ENCODE measurements at regions not wholly inside any gene's neighbourhood (a gene's known extent, or its start where the extent isn't known, plus 50 kb on each side); places are given as distances from the start of the nearest gene placed in this dataset.

DNA sequence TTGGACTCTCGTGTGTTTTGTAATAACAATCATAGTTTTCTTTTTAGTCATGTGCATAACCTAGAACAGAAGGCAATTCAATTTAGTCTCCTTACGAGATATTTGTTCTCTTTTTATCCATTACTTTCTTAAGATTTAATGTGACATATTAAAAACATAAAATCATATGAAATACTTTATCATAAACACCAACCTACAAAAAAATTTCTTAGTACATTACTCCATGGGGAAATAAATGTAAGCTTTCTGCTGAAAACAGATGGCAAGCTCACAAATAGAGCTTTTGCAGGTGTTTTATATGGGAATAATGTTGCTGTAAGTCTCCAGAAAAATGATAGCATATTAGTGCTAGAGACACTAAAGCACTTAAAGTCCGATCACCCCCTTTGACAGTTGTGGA lies 1035.2 kb upstream of the ARRDC3 start:
- TF ChIP-seq, protein P1, sequence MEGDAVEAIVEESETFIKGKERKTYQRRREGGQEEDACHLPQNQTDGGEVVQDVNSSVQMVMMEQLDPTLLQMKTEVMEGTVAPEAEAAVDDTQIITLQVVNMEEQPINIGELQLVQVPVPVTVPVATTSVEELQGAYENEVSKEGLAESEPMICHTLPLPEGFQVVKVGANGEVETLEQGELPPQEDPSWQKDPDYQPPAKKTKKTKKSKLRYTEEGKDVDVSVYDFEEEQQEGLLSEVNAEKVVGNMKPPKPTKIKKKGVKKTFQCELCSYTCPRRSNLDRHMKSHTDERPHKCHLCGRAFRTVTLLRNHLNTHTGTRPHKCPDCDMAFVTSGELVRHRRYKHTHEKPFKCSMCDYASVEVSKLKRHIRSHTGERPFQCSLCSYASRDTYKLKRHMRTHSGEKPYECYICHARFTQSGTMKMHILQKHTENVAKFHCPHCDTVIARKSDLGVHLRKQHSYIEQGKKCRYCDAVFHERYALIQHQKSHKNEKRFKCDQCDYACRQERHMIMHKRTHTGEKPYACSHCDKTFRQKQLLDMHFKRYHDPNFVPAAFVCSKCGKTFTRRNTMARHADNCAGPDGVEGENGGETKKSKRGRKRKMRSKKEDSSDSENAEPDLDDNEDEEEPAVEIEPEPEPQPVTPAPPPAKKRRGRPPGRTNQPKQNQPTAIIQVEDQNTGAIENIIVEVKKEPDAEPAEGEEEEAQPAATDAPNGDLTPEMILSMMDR (IDR thresholded peaks at IDR 0.05; ENCODE audit: insufficient read depth, low read depth, low read length) = no peak
- DNase-seq (ENCODE audit: low read depth) = peak; percentile 21
- H3K4me3 ChIP-seq (ENCODE audit: low read depth, low read length) = no peak overlapping the region

DNA sequence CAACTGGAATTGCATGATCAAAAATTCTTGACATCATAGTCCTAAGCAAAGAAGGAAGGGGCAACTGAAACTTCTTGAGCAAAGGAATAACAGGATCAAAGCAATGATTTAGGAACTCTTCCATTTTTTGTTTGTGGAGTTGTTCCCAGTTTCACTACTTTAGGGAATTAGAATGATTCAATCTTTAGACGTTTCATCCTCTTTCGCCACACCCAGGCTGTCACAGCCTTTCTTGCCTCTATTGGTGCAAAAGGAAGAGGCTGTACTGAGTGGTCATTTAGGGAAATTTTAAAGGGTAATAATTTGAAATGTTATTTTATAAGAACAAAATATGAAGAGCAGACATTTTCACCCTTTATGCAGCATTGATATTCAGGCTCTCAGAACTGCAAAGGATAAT lies 1026.0 kb upstream of the ARRDC3 start:
- TF ChIP-seq, protein P1 (IDR thresholded peaks at IDR 0.05; ENCODE audit: insufficient read depth, low read depth, low read length) = no peak
- peak; percentile 13 for DNase-seq (ENCODE audit: low read depth)
- H3K4me3 ChIP-seq (ENCODE audit: low read depth, low read length) = no peak overlapping the region

DNA sequence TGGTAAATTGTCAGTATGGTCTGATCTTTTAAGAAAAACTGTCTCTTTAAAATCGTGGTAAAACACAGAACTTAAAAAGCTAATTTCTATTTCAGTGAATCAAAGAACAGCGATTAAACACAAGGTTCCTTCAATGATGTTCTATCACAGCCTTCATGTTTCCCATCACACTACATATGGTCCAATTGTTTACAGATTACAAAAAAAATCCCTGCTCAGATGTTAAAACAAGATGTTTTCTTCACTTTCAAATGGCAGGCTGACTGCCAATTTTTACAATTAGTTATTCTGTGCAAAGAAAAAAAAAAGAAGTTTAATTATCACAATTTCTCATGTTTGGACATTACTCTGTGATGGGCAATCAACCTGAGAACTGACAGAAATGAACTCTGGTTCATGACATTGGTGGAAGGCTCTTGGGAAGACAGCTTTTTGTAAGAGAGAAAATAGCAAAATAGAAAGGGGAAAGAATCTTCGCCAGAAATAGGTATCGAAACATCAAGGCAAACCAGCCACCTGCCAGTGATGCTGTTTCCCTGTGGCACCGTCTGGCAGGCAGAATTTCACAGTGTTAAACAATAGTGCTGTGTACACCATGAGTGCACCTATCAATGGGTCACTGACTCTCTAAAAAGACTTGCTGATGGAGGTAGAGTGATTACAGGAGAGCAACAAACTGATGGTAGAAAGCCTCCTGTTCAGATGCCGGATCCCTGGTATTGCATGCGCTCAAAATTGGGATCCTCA lies 1020.0 kb upstream of the ARRDC3 start:
- DNase-seq (ENCODE audit: low read depth) = no peak
- TF ChIP-seq, protein P1 (IDR thresholded peaks at IDR 0.05; ENCODE audit: insufficient read depth, low read depth, low read length) = no peak
- H3K4me3 ChIP-seq (ENCODE audit: low read depth, low read length) = no peak overlapping the region

DNA sequence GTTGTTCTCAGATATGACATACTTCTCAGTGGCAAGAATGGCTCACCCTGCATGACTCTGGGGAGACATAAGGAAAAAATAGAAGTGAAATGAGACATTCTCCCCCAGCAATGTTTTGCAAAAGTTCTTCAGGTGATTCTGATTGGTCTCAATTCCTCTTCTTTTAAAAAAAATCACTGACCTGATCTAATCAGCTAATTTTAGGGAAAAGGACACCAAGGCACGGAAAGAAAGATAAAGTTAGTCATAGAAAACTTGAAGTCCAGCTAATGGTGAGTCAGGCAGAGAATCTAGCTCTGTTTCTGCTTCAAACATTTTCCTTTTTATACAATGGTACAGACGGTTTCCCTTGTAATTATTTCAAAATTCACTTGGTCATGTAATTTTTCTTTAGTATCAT lies 1018.9 kb upstream of the ARRDC3 start:
- DNase-seq (ENCODE audit: low read depth) = no peak
- TF ChIP-seq, protein P1 (IDR thresholded peaks at IDR 0.05; ENCODE audit: insufficient read depth, low read depth, low read length) = no peak

DNA sequence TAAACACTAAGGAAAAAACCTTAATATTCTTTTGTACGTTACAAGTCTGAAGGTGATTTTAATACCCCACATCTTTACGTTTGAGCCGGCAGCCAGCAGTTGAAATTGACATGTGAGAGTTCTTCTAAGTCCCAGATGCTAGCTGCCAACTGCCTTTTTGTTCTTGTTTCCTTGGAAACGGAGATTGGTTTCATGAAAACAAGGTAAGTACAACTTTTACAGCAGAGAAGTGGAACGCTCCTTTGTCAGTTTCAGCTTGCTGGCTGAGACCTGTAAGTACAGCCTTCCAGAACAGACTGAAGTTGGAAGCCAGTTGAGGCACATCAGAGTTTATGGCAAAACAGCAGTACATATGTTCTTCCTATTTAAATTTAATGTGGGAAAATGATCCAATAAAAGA lies 1018.4 kb upstream of the ARRDC3 start:
- DNase-seq (ENCODE audit: low read depth) = no peak
- TF ChIP-seq, protein P1 (IDR thresholded peaks at IDR 0.05; ENCODE audit: insufficient read depth, low read depth, low read length) = no peak
- H3K4me3 ChIP-seq (ENCODE audit: low read depth, low read length) = no peak overlapping the region

More for the DNA sequence above, 1018.9 kb upstream of the ARRDC3 start:
- H3K4me3 ChIP-seq (ENCODE audit: low read depth, low read length) = no peak overlapping the region

DNA sequence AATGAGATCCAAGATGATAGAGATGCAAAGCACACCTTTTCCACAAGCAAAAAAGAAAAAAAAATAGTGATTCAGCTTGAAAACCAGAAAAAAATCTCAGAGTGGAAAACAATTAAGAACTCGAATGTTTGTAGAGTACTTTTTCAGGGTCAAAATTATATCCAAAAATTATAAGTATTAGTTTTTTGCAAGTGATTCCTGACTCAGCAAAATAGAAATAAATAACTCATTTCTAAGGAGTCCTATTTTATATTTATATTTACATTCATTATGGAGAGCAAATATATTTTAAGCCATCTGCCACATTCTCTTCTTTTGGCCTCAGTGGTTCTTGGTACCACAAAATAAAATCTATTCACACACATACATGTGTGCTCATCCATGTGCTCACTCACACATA lies 1011.8 kb upstream of the ARRDC3 start:
- DNase-seq (ENCODE audit: low read depth) = no peak
- TF ChIP-seq, protein P1 (IDR thresholded peaks at IDR 0.05; ENCODE audit: insufficient read depth, low read depth, low read length) = no peak
- no peak overlapping the region for H3K4me3 ChIP-seq (ENCODE audit: low read depth, low read length)

DNA sequence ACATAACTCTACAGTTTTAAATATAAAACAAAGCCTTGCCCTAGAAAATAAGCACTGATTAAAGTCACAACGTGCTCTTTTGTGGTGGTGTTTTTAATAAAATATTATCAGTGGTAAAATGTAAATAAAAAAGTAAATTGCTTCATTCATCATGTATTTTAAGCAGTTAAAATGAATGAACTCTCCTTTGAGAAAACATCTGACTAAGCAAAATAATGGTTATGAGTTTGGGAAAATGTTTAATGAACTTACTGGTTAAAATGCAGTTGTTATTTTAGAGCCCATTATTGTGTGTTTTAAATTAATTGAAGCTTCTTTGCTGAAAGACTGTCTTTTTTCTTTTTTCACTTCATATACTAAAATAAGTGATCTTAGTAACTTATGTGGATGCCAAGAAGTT lies 1007.5 kb upstream of the ARRDC3 start:
- no peak overlapping the region for H3K4me3 ChIP-seq (ENCODE audit: low read depth, low read length)
- TF ChIP-seq, protein P1 (IDR thresholded peaks at IDR 0.05; ENCODE audit: insufficient read depth, low read depth, low read length) = no peak
- DNase-seq (ENCODE audit: low read depth) = no peak
